ENCODE measurements at regions not wholly inside any gene's neighbourhood (a gene's known extent, or its start where the extent isn't known, plus 50 kb on each side); places are given as distances from the start of the nearest gene placed in this dataset.

DNA sequence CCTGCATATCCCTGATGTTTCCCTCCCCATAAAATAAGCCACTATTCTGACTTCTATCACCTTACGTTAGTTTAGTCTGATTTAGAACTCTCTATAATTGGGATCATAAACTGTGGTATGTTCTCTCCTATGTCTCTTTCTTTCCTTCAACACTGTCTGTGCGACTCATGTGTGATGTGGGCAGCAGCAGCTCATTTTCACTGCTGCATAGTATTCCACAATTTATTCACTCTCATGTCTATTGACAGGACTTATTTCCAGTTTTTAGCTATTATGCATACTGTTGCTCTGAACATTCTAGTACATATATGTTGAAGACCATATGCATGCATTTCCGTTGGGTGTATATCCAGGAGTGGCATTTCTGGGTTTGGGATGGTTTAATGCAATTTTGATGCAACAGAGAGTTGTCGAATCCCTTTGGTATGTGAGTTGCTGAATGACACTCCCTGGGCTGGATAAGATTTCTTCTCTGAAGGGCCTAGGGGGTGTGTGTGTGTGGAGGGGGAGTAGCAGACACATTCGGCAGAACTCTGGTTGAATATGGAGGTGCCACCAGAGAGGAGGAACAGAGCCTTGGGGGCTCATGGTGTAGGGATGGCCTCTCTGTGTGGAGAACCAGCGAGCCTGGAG lies 87.8 kb upstream of the PCBD1 start:
- Histone ChIP-seq H3K4me1 (replicated peaks in 1 of 2; ENCODE audit: control insufficient read depth in 2 of 2, insufficient read depth in 2 of 2, low read length in 2 of 2) (no peaks in the 10 kb centered on the region), H3K79me2 (ENCODE audit: control insufficient read depth, insufficient read depth, low read length) (no peaks in the 10 kb centered on the region), H3K9me1 (ENCODE audit: control insufficient read depth, insufficient read depth, low read length) (no peaks in the 10 kb centered on the region), H3K9me3 (replicated peaks; ENCODE audit: control insufficient read depth, insufficient read depth, low read depth, low read length) (no peaks in the 10 kb centered on the region), H3K27ac (ENCODE audit: extremely low read depth, low read depth, low read length) (no peak overlapping the region), H3K4me2 (ENCODE audit: insufficient read depth, low read length) (no peak overlapping the region), H3K27me3 (ENCODE audit: control insufficient read depth in 2 of 2, insufficient read depth in 2 of 2, low read length in 2 of 2) (peaks cover 5 to 56% of the 10 kb centered on the region in 2 experiments; a peak in 3 of 5 replicates), H3K9ac (ENCODE audit: insufficient read depth in 1 of 2, low read depth in 2 of 2, low read length in 2 of 2) (no peak overlapping the region), H3K36me3 (ENCODE audit: control insufficient read depth, insufficient read depth, low read length) (no peaks in the 10 kb centered on the region), H2AFZ (ENCODE audit: low read depth, low read length) (no peak overlapping the region), H3K4me3 (no peak overlapping the region), H4K20me1 (replicated peaks; ENCODE audit: control insufficient read depth, insufficient read depth, low read length) (no peaks in the 10 kb centered on the region; the same call in 1 of the 2 replicates)
- DNase-seq (ENCODE audit: extremely low read depth in 1 of 4, low spot score in 3 of 4): no peak
- CTCF ChIA-PET (ENCODE audit: low intra/inter-chr PET ratio): no interaction called here
- FAIRE-seq: no peak
- no TSS peak for BruUV-seq (replicated peaks)
- POLR2A ChIA-PET: interaction anchor here (0.7 to 1.0 kb wide), 3 partner anchors 8 to 85 kb away, joined by 3 read pairs; no protein-coding TSS in a partner anchor
- no peak for ATAC-seq
- 2% methylated on average over 6 of the region's 6 CpGs for WGBS (ENCODE audit: insufficient coverage, low coverage, missing lambda C conversion rate)
- TF ChIP-seq KDM4B (IDR thresholded peaks at IDR 0.05; ENCODE audit: borderline replicate concordance in 2 of 2, low read depth in 1 of 2) (no peak), ZNF146 (CRISPR knock-in tag; IDR thresholded peaks at IDR 0.05; ENCODE audit: unreplicated experiment) (peak; percentile 89)
- in situ Hi-C loops (cut with MboI): no loop called here
- intact Hi-C loops (cut with micrococcal nuclease): no loop called here

DNA sequence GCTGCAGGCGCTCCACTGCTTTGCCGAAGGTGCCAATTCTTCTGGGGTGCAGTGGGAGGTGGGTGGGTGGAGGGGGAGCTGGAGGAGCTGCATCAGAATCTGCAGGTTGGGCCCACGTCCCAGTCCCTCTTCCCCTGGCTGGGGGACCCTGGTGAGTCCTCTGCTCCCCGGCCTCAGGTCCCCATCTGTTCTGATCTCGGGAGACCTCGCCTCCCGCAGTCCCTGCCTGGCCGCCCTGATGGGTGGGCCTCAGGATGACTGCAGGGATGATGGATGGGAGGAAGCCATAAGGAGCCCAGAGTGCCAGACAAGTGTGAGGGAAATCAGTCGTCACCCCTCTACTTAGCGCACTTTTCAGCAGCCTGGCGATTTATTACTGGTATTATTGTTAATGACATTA lies 89.3 kb upstream of the PCBD1 start:
- no TSS peak for BruUV-seq (replicated peaks)
- no peaks in the 10 kb centered on the region for H3K79me2 ChIP-seq (ENCODE audit: control insufficient read depth, insufficient read depth, low read length)
- no peaks in the 10 kb centered on the region for H3K4me1 ChIP-seq (replicated peaks in 1 of 2; ENCODE audit: control insufficient read depth in 2 of 2, insufficient read depth in 2 of 2, low read length in 2 of 2)
- no peaks in the 10 kb centered on the region for H3K9me1 ChIP-seq (ENCODE audit: control insufficient read depth, insufficient read depth, low read length)
- ATAC-seq (no peak), DNase-seq (ENCODE audit: extremely low read depth in 1 of 4, low spot score in 3 of 4) (no peak), FAIRE-seq (no peak)
- H3K9me3 ChIP-seq (replicated peaks; ENCODE audit: control insufficient read depth, insufficient read depth, low read depth, low read length): no peaks in the 10 kb centered on the region
- no peaks in the 10 kb centered on the region; the same call in 1 of the 2 replicates for H4K20me1 ChIP-seq (replicated peaks; ENCODE audit: control insufficient read depth, insufficient read depth, low read length)
- H3K27ac ChIP-seq (ENCODE audit: extremely low read depth, low read depth, low read length): no peak overlapping the region
- no peak overlapping the region for H3K4me2 ChIP-seq (ENCODE audit: insufficient read depth, low read length)
- POLR2A ChIA-PET: interaction anchor here (1.0 to 2.0 kb wide), 3 partner anchors 9 to 19 kb away, joined by 3 to 5 read pairs (median 3); no protein-coding TSS in a partner anchor
- no peak overlapping the region for H2AFZ ChIP-seq (ENCODE audit: low read depth, low read length)
- no peaks in the 10 kb centered on the region for H3K36me3 ChIP-seq (ENCODE audit: control insufficient read depth, insufficient read depth, low read length)
- TF ChIP-seq, protein P1, sequence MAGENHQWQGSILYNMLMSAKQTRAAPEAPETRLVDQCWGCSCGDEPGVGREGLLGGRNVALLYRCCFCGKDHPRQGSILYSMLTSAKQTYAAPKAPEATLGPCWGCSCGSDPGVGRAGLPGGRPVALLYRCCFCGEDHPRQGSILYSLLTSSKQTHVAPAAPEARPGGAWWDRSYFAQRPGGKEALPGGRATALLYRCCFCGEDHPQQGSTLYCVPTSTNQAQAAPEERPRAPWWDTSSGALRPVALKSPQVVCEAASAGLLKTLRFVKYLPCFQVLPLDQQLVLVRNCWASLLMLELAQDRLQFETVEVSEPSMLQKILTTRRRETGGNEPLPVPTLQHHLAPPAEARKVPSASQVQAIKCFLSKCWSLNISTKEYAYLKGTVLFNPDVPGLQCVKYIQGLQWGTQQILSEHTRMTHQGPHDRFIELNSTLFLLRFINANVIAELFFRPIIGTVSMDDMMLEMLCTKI (IDR thresholded peaks at IDR 0.05; ENCODE audit: partially characterized antibody): no peak
- no peak for TF ChIP-seq ZBTB2 (IDR thresholded peaks at IDR 0.05)
- TF ChIP-seq, protein P2, sequence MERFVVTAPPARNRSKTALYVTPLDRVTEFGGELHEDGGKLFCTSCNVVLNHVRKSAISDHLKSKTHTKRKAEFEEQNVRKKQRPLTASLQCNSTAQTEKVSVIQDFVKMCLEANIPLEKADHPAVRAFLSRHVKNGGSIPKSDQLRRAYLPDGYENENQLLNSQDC (CRISPR knock-in tag; IDR thresholded peaks at IDR 0.05): no peak
- no peak for TF ChIP-seq SMARCA4 (IDR thresholded peaks at IDR 0.05)
- TF ChIP-seq ZNF263 (CRISPR knock-in tag; IDR thresholded peaks at IDR 0.05; ENCODE audit: borderline replicate concordance): peak; percentile 55; the same call in 1 of the 2 replicates
- TF ChIP-seq BRF2 (IDR thresholded peaks at IDR 0.05; ENCODE audit: borderline replicate concordance, insufficient read depth, insufficient read length): no peak
- H3K4me3 ChIP-seq: no peak overlapping the region
- H3K27me3 ChIP-seq (ENCODE audit: control insufficient read depth in 2 of 2, insufficient read depth in 2 of 2, low read length in 2 of 2): peaks cover 11 to 71% of the 10 kb centered on the region in 2 experiments; a peak in 3 of 5 replicates
- CTCF ChIA-PET (ENCODE audit: low intra/inter-chr PET ratio): no interaction called here
- intact Hi-C loops (cut with micrococcal nuclease): no loop called here
- H3K9ac ChIP-seq (ENCODE audit: insufficient read depth in 1 of 2, low read depth in 2 of 2, low read length in 2 of 2): no peak overlapping the region
- 2% methylated on average over 10 of the region's 11 CpGs for WGBS (ENCODE audit: insufficient coverage, low coverage, missing lambda C conversion rate)
- in situ Hi-C loops (cut with MboI): no loop called here

Data from K562 (cell line).